ENCODE measurements at regions not wholly inside any gene's neighbourhood (a gene's known extent, or its start where the extent isn't known, plus 50 kb on each side); places are given as distances from the start of the nearest gene placed in this dataset.

GRCh38 chr2:19282305-19282704, 76.1 kb downstream of the OSR1 start:
- TF ChIP-seq CTCF (IDR thresholded peaks at IDR 0.05) (no peak), POLR2AphosphoS5 (IDR thresholded peaks at IDR 0.05) (no peak), EP300 (IDR thresholded peaks at IDR 0.05) (no peak)

Measured in gastroesophageal sphincter (tissue), 3 donors.